K562 (cell line): ENCODE measurements at regions not wholly inside any gene's neighbourhood (a gene's known extent, or its start where the extent isn't known, plus 50 kb on each side); places are given as distances from the start of the nearest gene placed in this dataset.
A peak's percentile ranks its signal among the peaks of the same experiment; 100 is the strongest.

Experiments
- ARHGAP35 ChIP-seq: fragments of 450-650 bp; IDR thresholded peaks from 2 replicates; pipeline ENCODE4 v1.6.1; 2018; ENCODE audit not compliant: partially characterized antibody
- ARID3A ChIP-seq: IDR thresholded peaks from 2 replicates; pipeline ENCODE4 v1.6.1; 2012; ENCODE audit warnings: low read depth, low read length, improper control_type of control experiment, borderline replicate concordance
- EGR1 ChIP-seq: fragments of 450-650 bp; conservative IDR thresholded peaks from 2 replicates; pipeline ENCODE4 v1.6.1; 2017; ENCODE audit warnings: mild to moderate bottlenecking
- ETV5 ChIP-seq: sonication (generic); formaldehyde crosslinking; IDR thresholded peaks from 2 replicates; pipeline ENCODE4 v1.4.0; 2020; ENCODE audit warnings: low read depth, mild to moderate bottlenecking, missing genetic modification reagents
- HMGN3 ChIP-seq: IDR thresholded peaks from 2 replicates; pipeline ENCODE4 v1.6.1; 2011; ENCODE audit warnings: borderline replicate concordance, low read depth, mild to moderate bottlenecking, mixed read lengths, low read length; ENCODE audit not compliant: insufficient read length; ENCODE audit errors: extremely low read depth
- KDM2B ChIP-seq: fragments of 250-450 bp; sonication (Bioruptor Pico); IDR thresholded peaks from 2 replicates; pipeline ENCODE4 v1.8.0; 2021; ENCODE audit warnings: mild to moderate bottlenecking, moderate library complexity
- KLF16 ChIP-seq: IDR thresholded peaks from 2 replicates; pipeline ENCODE4 v1.6.1; 2016; ENCODE audit warnings: antibody characterized with exemption
- MBD2 ChIP-seq: sonication (generic); IDR thresholded peaks from 2 replicates; pipeline ENCODE4 v1.6.1; 2016; ENCODE audit warnings: low read depth, borderline replicate concordance
- POLR3G ChIP-seq: IDR thresholded peaks from 2 replicates; pipeline ENCODE4 v1.6.1; 2011; ENCODE audit not compliant: insufficient read length, insufficient replicate concordance; ENCODE audit errors: extremely low read depth
- PTRF ChIP-seq: fragments of 450-650 bp; IDR thresholded peaks from 2 replicates; pipeline ENCODE4 v1.6.1; 2016; ENCODE audit warnings: mild to moderate bottlenecking, missing genetic modification characterization, missing compliant biosample characterization
- RB1 ChIP-seq: fragments of 450-650 bp; IDR thresholded peaks from 2 replicates; pipeline ENCODE4 v1.6.1; 2017; ENCODE audit warnings: low read depth, mild to moderate bottlenecking
- RCOR1 ChIP-seq, 2 experiments: IDR thresholded peaks; 2 replicates each; pipeline ENCODE4 v1.6.1; 2012; ENCODE audit warnings: low read depth in 2 of 2, low read length in 2 of 2, borderline replicate concordance in 1 of 2, improper control_type of control experiment in 1 of 2
- SMAD1 ChIP-seq: fragments of 150-350 bp; IDR thresholded peaks from 2 replicates; pipeline ENCODE4 v1.6.1; 2014; ENCODE audit warnings: low read length, low read depth; ENCODE audit not compliant: partially characterized antibody
- SREBF1 ChIP-seq: fragments of 150-350 bp; IDR thresholded peaks from 2 replicates; pipeline ENCODE4 v1.6.1; 2014; ENCODE audit warnings: antibody characterized with exemption, low read depth, low read length, borderline replicate concordance
- STAG1 ChIP-seq: sonication (generic); formaldehyde crosslinking; IDR thresholded peaks from 2 replicates; pipeline ENCODE4 v1.5.0; 2020; ENCODE audit warnings: missing genetic modification reagents, borderline replicate concordance
- TRIM28 ChIP-seq: fragments of 450-650 bp; IDR thresholded peaks from 2 replicates; pipeline ENCODE4 v1.6.1; 2017
- XRCC4 ChIP-seq: IDR thresholded peaks from one replicate; pipeline ENCODE4 v1.6.1; 2011; ENCODE audit not compliant: insufficient read depth, insufficient read length; ENCODE audit errors: extremely low read depth
- ZMIZ1 ChIP-seq, 2 experiments: fragments of 150-350 bp in 1 of 2; IDR thresholded peaks; 2 replicates each; pipeline ENCODE4 v1.6.1; 2012 to 2016; ENCODE audit warnings: low read depth in 2 of 2, low read length in 2 of 2, mild to moderate bottlenecking in 1 of 2, moderate library complexity in 1 of 2
- ZNF174 ChIP-seq: fragments of 250-450 bp; sonication (Bioruptor Pico); IDR thresholded peaks from 2 replicates; pipeline ENCODE4 v1.4.0; 2020; ENCODE audit warnings: mild to moderate bottlenecking
- TF ChIP-seq, protein P1 (sequence below), 2 experiments: IDR thresholded peaks; 2 replicates each; pipeline ENCODE4 v1.6.1; 2011; ENCODE audit warnings: borderline replicate concordance in 1 of 2, control low read depth in 1 of 2, low read depth in 1 of 2, low read length in 1 of 2, mild to moderate bottlenecking in 1 of 2, mixed read lengths in 1 of 2, moderate library complexity in 1 of 2; ENCODE audit not compliant: insufficient read depth in 1 of 2, insufficient read length in 1 of 2, poor library complexity in 1 of 2, severe bottlenecking in 1 of 2; ENCODE audit errors: extremely low read depth in 1 of 2
- TF ChIP-seq, protein P2 (sequence below): sonication (generic); formaldehyde crosslinking; IDR thresholded peaks from 2 replicates; pipeline ENCODE4 v1.5.0; 2020; ENCODE audit warnings: missing genetic modification reagents

DNA sequence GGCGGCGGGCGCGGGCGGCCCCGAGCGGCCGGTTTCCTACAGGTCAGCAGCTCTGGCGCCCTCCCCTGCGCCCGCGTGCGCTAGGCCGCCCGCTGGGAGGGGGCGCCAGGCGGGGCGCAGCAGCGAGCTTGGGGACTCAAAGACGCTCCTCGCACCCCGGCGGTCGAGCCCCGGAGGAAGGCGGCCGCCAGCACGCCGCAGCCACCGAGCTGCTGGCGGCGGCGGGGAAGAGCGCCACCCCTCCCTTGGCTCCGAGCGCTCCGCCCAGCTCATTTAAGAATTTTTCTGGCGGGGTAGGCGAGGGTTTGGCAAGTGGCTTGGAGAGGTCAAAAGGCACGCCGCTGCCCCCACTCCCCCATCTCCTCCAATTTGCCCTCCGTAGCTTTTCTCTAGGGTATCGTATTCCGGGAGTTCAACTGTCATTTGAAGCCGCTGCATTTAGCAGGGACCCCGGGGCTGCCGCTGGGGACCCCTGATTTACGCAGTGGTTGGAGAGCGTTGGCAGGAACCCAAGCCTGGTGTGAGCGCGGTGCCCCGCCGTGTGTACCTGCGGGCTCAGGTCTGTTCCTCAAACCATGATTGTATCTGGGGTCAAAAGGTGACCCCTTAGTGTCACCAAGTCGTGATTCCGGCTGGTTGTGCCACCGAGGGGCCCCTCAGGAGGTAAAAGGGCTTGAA, 59.5 kb upstream of the GSE1 start (continued):
- TF ChIP-seq ARID3A = no peak
- TF ChIP-seq KDM2B (CRISPR knock-in tag) = peak; percentile 63; the same call in 1 of the 2 replicates
- no peak for TF ChIP-seq POLR3G
- TF ChIP-seq ETV5 (CRISPR knock-in tag) = peak; percentile 47; the same call in 1 of the 2 replicates
- TF ChIP-seq PTRF (tag) = no peak
- peak; percentile 98 for TF ChIP-seq RB1
- no peak for TF ChIP-seq KLF16
- TF ChIP-seq ZMIZ1 (IDR thresholded peaks at IDR 0.05; ENCODE audit: low read depth in 2 of 2, low read length in 2 of 2) = peak in 1 of 2 experiments; percentile 40; a peak in 1 of 4 replicates
- no peak for TF ChIP-seq ARHGAP35
- 0 out of 2 replicates have a peak, but pooled peaks have one; percentile 6 for TF ChIP-seq EGR1
- peak; percentile 29 for TF ChIP-seq STAG1 (CRISPR knock-in tag)
- TF ChIP-seq, protein P1, sequence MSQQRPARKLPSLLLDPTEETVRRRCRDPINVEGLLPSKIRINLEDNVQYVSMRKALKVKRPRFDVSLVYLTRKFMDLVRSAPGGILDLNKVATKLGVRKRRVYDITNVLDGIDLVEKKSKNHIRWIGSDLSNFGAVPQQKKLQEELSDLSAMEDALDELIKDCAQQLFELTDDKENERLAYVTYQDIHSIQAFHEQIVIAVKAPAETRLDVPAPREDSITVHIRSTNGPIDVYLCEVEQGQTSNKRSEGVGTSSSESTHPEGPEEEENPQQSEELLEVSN (IDR thresholded peaks at IDR 0.05; ENCODE audit: borderline replicate concordance in 1 of 2, extremely low read depth in 1 of 2, insufficient read depth in 1 of 2, insufficient read length in 1 of 2, low read depth in 1 of 2, low read length in 1 of 2, poor library complexity in 1 of 2, severe bottlenecking in 1 of 2) = peak; percentile 86 to 95
- TF ChIP-seq SMAD1 = peak; percentile 80
- no peak for TF ChIP-seq ZNF174 (CRISPR knock-in tag)
- peak in 1 of 2 experiments; percentile 31; a peak in 2 of 4 replicates for TF ChIP-seq RCOR1 (IDR thresholded peaks at IDR 0.05; ENCODE audit: borderline replicate concordance in 1 of 2, low read depth in 2 of 2, low read length in 2 of 2)
- no peak for TF ChIP-seq SREBF1
- peak; percentile 98 for TF ChIP-seq HMGN3
- no peak for TF ChIP-seq XRCC4
- peak; percentile 10; the same call in 1 of the 2 replicates for TF ChIP-seq TRIM28
- peak; percentile 47; the same call in 1 of the 2 replicates for TF ChIP-seq MBD2
- TF ChIP-seq, protein P2, sequence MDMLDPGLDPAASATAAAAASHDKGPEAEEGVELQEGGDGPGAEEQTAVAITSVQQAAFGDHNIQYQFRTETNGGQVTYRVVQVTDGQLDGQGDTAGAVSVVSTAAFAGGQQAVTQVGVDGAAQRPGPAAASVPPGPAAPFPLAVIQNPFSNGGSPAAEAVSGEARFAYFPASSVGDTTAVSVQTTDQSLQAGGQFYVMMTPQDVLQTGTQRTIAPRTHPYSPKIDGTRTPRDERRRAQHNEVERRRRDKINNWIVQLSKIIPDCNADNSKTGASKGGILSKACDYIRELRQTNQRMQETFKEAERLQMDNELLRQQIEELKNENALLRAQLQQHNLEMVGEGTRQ (CRISPR knock-in tag) = no peak
